Lung (tissue), 11 donors: ENCODE measurements at regions not wholly inside any gene's neighbourhood (a gene's known extent, or its start where the extent isn't known, plus 50 kb on each side); places are given as distances from the start of the nearest gene placed in this dataset.
A peak's percentile ranks its signal among the peaks of the same experiment; 100 is the strongest.

ENCODE experiments used
- ATAC-seq: fragments of 200-7000 bp; cut with Tn5 transposase; one replicate; pipeline ENCODE4 v1.9.1; 2020; ENCODE audit warnings: moderate number of reproducible peaks; ENCODE audit not compliant: insufficient read depth, low FRiP score
- DNase-seq, 3 donors: peaks; one replicate each; pipeline ENCODE4 v3.0.0-alpha.2; 2013 to 2017
- H3K27ac ChIP-seq, 2 donors: one replicate each; pipeline ENCODE4 v1.5.1; 2013; ENCODE audit warnings: mild to moderate bottlenecking in 2 of 2, moderate library complexity in 2 of 2, control low read depth in 1 of 2, inconsistent platforms in 1 of 2, low read depth in 1 of 2, low read length in 1 of 2
- H3K27me3 ChIP-seq, 3 donors: one replicate each; pipeline ENCODE4 v1.5.1; 2013; ENCODE audit warnings: low read length in 2 of 3; ENCODE audit not compliant: control insufficient read depth in 3 of 3, insufficient read depth in 3 of 3
- H3K36me3 ChIP-seq, 4 donors: one replicate each; pipeline ENCODE4 v1.5.1; 2013; ENCODE audit warnings: low read length in 4 of 4, mild to moderate bottlenecking in 1 of 4, moderate library complexity in 1 of 4; ENCODE audit not compliant: control insufficient read depth in 4 of 4, insufficient read depth in 4 of 4
- H3K4me1 ChIP-seq, 5 donors: one replicate each; pipeline ENCODE4 v1.5.1; 2013; ENCODE audit warnings: low read length in 5 of 5, mild to moderate bottlenecking in 2 of 5, moderate library complexity in 1 of 5; ENCODE audit not compliant: control insufficient read depth in 5 of 5, insufficient read depth in 5 of 5
- H3K4me3 ChIP-seq: one replicate; pipeline ENCODE4 v1.5.1; 2013; ENCODE audit warnings: mild to moderate bottlenecking, control low read depth, moderate library complexity
- H3K9ac ChIP-seq, 2 donors: one replicate each; pipeline ENCODE4 v1.5.1; 2013; ENCODE audit warnings: low read length in 2 of 2, control low read depth in 1 of 2; ENCODE audit not compliant: insufficient read depth in 1 of 2
- H3K9me3 ChIP-seq, 4 donors: one replicate each; pipeline ENCODE4 v1.5.1; 2013; ENCODE audit warnings: low read length in 3 of 4, mild to moderate bottlenecking in 1 of 4, moderate library complexity in 1 of 4; ENCODE audit not compliant: control insufficient read depth in 4 of 4, insufficient read depth in 3 of 4
- WGBS, 2 donors: extraction: QIAGEN DNeasy Blood & Tissue Kit; methylation state at CpG; one replicate each; pipeline ENCODE4 v1.1.7; 2013; 5-methylcytosine and 5-hydroxymethylcytosine counted together
- TF ChIP-seq, protein P1 (sequence below): IDR thresholded peaks from 2 replicates; pipeline ENCODE4 v1.5.1; 2012; ENCODE audit warnings: mild to moderate bottlenecking; ENCODE audit errors: control extremely low read depth, extremely low read depth
- donor health status: control.
- donor health status: control.
- donor health status: Bipolar disorder and iron deficiency.
- donor health status: healthy.
- donor health status: DM: yes; HTN: yes; CAD: no.

GRCh38 chr13:34416971-34417380 lies 525.1 kb upstream of the NBEA start:
- no peak overlapping the region for H3K27ac ChIP-seq
- H3K36me3 ChIP-seq: no peaks in the 10 kb centered on the region
- H3K27me3 ChIP-seq: no peaks in the 10 kb centered on the region
- H3K9ac ChIP-seq: no peak overlapping the region
- H3K9me3 ChIP-seq: no peaks in the 10 kb centered on the region
- WGBS, 2 donors: 57 to 71% methylated on average over 5 of the region's 5 CpGs
- peaks cover 0 to 31% (median 6%) of the 10 kb centered on the region in 5 donors for H3K4me1 ChIP-seq
- peak; percentile 79 to 88 (median 83) for DNase-seq
- TF ChIP-seq, protein P1, sequence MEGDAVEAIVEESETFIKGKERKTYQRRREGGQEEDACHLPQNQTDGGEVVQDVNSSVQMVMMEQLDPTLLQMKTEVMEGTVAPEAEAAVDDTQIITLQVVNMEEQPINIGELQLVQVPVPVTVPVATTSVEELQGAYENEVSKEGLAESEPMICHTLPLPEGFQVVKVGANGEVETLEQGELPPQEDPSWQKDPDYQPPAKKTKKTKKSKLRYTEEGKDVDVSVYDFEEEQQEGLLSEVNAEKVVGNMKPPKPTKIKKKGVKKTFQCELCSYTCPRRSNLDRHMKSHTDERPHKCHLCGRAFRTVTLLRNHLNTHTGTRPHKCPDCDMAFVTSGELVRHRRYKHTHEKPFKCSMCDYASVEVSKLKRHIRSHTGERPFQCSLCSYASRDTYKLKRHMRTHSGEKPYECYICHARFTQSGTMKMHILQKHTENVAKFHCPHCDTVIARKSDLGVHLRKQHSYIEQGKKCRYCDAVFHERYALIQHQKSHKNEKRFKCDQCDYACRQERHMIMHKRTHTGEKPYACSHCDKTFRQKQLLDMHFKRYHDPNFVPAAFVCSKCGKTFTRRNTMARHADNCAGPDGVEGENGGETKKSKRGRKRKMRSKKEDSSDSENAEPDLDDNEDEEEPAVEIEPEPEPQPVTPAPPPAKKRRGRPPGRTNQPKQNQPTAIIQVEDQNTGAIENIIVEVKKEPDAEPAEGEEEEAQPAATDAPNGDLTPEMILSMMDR: no peak
- no peak for ATAC-seq
- H3K4me3 ChIP-seq: no peak overlapping the region

GRCh38 chr13:34417896-34418295 lies 524.2 kb upstream of the NBEA start:
- Histone ChIP-seq H3K4me1 (peaks cover 0 to 31% (median 6%) of the 10 kb centered on the region in 5 donors), H3K9me3 (peaks cover 0 to 2% (median 0%) of the 10 kb centered on the region in 4 donors), H3K9ac (no peak overlapping the region), H3K27me3 (no peaks in the 10 kb centered on the region), H3K27ac (no peak overlapping the region), H3K36me3 (no peaks in the 10 kb centered on the region), H3K4me3 (no peak overlapping the region)
- ATAC-seq (no peak), DNase-seq (no peak)
- WGBS, 2 donors: 88 to 89% methylated on average over 4 of the region's 4 CpGs
- TF ChIP-seq, protein P1: no peak

- WGBS, 2 donors: 50 to 63% methylated on average over 5 of the region's 5 CpGs
- TF ChIP-seq, protein P1: no peak
- Histone ChIP-seq H3K36me3 (no peaks in the 10 kb centered on the region), H3K9me3 (peaks cover 0 to 3% (median 0%) of the 10 kb centered on the region in 4 donors), H3K27ac (no peak overlapping the region), H3K27me3 (no peaks in the 10 kb centered on the region), H3K4me1 (peaks cover 0 to 31% (median 6%) of the 10 kb centered on the region in 5 donors), H3K9ac (no peak overlapping the region), H3K4me3 (no peak overlapping the region)
- ATAC-seq: no peak
- DNase-seq: peak; percentile 85 to 96 (median 95)
These were observed 523.0 kb upstream of the NBEA start for GRCh38 chr13:34419025-34419424.

- ATAC-seq: no peak
- no peaks in the 10 kb centered on the region for H3K36me3 ChIP-seq
- peaks cover 0 to 31% (median 6%) of the 10 kb centered on the region in 5 donors for H3K4me1 ChIP-seq
- 81 to 87% methylated on average over 6 of the region's 6 CpGs for WGBS, 2 donors
- no peak overlapping the region for H3K4me3 ChIP-seq
- TF ChIP-seq, protein P1: no peak
- H3K9ac ChIP-seq: no peak overlapping the region
- no peaks in the 10 kb centered on the region for H3K27me3 ChIP-seq
- peaks cover 0 to 3% (median 0%) of the 10 kb centered on the region in 4 donors for H3K9me3 ChIP-seq
- H3K27ac ChIP-seq: no peak overlapping the region
- no peak for DNase-seq
These were observed 522.3 kb upstream of the NBEA start for GRCh38 chr13:34419755-34420154.
